NB4 (cell line): ENCODE measurements at regions not wholly inside any gene's neighbourhood (a gene's known extent, or its start where the extent isn't known, plus 50 kb on each side); places are given as distances from the start of the nearest gene placed in this dataset.

Source experiments
- DNase-seq: peaks from one replicate; pipeline ENCODE4 v3.0.0; 2010; ENCODE audit warnings: low read depth
- H3K4me3 ChIP-seq: one replicate; pipeline ENCODE4 v1.5.1; 2011; ENCODE audit warnings: mild to moderate bottlenecking, low read depth, low read length, moderate library complexity
- CTCF ChIP-seq: IDR thresholded peaks from one replicate; pipeline ENCODE4 v1.5.1; 2012; ENCODE audit warnings: low read depth, low read length
- MAX ChIP-seq: IDR thresholded peaks from 2 replicates; pipeline ENCODE4 v1.6.1; 2011; ENCODE audit warnings: low read depth, low read length
- MYC ChIP-seq: IDR thresholded peaks from 2 replicates; pipeline ENCODE4 v1.6.1; 2011; ENCODE audit warnings: low read depth, low read length
- POLR2A ChIP-seq: IDR thresholded peaks from 2 replicates; pipeline ENCODE4 v1.6.1; 2011; ENCODE audit warnings: mild to moderate bottlenecking; ENCODE audit not compliant: insufficient read length; ENCODE audit errors: extremely low read depth

GRCh38 chr6:16956361-16956760, 145.5 kb upstream of the STMND1 start:
- TF ChIP-seq MAX (no peak), POLR2A (no peak), CTCF (no peak), MYC (no peak)
- no peak for DNase-seq

DNA sequence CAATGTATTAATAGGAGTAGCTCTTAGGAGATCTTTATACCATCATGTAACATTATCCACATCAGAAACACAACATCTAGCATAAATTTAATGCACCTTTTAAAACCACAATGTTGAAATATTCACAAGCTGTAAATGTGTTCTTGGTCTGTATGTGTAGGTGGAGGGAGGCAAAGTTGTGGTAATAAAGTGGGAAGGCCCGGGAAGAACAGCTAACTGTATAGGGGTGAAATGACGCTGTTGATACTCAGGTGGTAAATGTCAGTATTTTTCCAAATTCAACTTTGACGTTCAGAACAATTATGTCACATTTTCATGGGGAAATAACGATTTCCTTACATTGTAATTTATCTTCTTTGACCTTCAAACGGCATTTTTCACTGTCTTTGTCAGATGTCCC, 146.0 kb upstream of the STMND1 start:
- no peak for DNase-seq
- TF ChIP-seq CTCF (no peak), MYC (no peak), MAX (no peak), POLR2A (no peak)
- H3K4me3 ChIP-seq, result no peak overlapping the region

More at GRCh38 chr6:16956361-16956760, 145.5 kb upstream of the STMND1 start:
- no peak overlapping the region for H3K4me3 ChIP-seq

- TF ChIP-seq MYC, result no peak
- no peak for TF ChIP-seq CTCF
- TF ChIP-seq MAX, result no peak
- no peak for TF ChIP-seq POLR2A
- no peak for DNase-seq
- H3K4me3 ChIP-seq, result no peak overlapping the region
Measured at GRCh38 chr6:16953905-16954304, 147.9 kb upstream of the STMND1 start.

DNA sequence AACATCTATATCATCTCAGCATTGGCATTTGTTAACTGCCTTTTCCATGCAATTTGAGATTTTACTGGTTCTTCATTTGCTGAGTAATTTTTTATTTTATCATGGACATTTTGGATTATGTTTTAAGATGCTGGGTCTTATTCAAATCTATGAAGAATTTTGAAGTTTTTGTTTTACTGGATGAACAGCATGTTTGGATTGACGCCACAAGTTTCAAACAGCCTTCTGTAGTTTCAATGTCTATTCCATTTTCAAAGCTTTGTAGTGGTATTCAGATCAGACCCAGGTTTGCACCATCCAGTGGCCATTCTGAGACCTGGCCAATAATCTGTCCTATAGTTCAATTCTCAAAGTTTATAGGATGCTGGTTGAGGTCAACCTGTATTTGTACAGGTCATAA, 148.4 kb upstream of the STMND1 start:
- H3K4me3 ChIP-seq, result no peak overlapping the region
- TF ChIP-seq MYC, result no peak
- TF ChIP-seq MAX, result no peak
- no peak for TF ChIP-seq CTCF
- DNase-seq, result no peak

GRCh38 chr6:16950825-16951495, 150.9 kb upstream of the STMND1 start:
- TF ChIP-seq POLR2A, result no peak
- TF ChIP-seq MAX, result no peak
- TF ChIP-seq MYC, result no peak
- no peak for TF ChIP-seq CTCF
- H3K4me3 ChIP-seq, result no peak overlapping the region
- no peak for DNase-seq

DNA sequence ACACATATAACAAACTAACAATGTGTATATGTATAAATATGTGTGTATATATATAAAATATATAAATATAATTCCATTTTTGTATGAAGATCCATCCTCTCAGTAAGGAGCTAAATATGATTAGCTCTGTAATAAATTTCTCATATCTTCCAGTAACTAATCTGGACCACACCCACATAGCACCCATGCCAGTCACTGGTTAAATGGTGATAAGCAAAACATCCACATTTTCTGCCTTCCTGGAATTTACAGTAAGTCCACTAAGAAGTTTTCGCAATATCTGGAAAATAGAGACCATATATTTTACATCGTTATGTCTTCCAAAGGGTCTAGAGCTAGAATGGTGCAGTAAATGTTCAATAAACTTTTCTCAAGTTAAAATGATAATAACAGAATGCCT, 151.5 kb upstream of the STMND1 start:
- no peak overlapping the region for H3K4me3 ChIP-seq
- no peak for DNase-seq
- no peak for TF ChIP-seq MYC
- no peak for TF ChIP-seq CTCF
- no peak for TF ChIP-seq POLR2A
- TF ChIP-seq MAX, result no peak
